Left renal cortex interstitium (tissue), 4 donors: ENCODE measurements at regions not wholly inside any gene's neighbourhood (a gene's known extent, or its start where the extent isn't known, plus 50 kb on each side); places are given as distances from the start of the nearest gene placed in this dataset.

ENCODE experiments used
- DNase-seq, 4 donors: peaks; one replicate each; pipeline ENCODE4 v3.0.0-alpha.2; 2013; ENCODE audit warnings: low read depth in 4 of 4, low spot score in 2 of 4, missing footprints in 1 of 4

DNA sequence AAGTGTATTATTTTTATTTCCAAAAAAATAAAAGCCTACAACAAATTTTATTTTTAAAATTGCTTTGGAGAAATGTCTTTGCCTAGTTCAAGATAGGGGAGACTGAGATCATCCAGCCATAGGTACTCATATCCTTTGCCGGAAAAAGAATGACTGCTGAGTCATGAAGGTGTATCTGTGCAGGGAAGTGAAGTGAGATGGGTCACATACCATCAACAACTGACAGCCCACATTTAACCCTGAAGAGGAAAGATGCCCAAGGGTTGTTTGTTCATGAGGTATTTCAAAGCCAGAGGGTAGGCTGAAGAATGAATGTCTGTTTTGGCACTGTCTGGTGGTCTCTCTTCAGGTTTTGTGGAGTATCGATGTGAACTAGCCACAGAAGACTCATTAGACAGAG, 106.7 kb upstream of the TTC29 start:
- DNase-seq: no peak

DNA sequence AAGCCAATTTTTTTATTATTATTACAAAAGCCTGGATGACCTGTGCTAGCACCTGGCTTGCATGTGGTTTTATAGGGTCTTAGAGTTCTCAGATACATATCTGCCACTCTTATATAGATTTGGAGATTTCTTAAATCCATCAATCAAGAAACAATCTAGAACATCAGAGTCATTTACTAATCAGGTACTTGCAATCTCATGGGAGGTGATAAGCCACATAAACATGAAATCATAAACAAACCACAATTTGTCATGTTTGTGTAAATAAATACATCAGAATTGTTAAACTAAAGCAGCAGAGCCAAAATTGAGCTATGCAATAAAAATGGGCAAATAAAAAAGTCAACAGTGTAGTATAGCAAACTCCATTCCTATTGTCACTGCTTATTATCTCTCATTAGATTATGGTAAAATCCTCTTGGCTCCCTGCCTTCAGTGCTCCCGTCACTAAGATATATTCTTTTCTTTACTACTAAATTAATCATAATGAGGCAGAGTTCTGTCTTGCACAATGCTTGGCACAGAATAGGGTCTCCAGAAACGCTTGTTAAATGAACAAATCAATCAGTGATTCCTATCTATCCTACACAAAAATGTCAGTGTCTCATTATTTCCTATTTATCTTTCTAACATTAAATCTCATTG, 108.7 kb upstream of the TTC29 start:
- no peak for DNase-seq

DNA sequence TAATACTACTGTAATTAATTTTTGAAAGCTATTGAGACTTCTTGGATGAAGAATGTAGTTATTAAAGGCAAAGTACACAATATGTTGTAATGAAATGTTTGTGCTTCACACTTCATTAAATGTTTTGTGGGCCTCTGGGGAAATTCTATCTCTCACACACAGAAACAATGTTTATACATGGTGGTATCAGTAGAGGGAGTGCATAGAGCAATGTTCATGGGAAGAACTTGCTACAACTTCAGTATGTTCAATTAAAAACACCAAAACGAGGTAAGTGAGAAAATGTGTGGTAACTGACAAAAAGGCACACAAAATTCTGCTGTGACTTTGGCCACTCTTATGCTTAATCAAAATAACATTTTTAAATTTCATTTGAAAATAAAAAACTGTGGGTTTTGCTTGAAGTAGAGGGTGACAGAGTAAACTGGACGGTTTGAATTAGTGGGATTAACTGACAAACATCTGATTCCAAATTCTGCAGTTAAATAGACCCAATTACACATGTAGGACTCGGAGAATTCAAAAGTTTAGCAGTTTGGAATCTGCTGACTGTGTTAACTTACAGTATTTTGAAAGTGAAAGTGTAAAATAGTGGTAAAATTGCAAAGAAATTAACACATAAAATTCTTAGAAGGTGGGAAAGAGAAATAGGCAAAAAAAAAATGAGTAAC, 111.4 kb upstream of the TTC29 start:
- DNase-seq: peak in 1 of 4 donors; percentile 14

DNA sequence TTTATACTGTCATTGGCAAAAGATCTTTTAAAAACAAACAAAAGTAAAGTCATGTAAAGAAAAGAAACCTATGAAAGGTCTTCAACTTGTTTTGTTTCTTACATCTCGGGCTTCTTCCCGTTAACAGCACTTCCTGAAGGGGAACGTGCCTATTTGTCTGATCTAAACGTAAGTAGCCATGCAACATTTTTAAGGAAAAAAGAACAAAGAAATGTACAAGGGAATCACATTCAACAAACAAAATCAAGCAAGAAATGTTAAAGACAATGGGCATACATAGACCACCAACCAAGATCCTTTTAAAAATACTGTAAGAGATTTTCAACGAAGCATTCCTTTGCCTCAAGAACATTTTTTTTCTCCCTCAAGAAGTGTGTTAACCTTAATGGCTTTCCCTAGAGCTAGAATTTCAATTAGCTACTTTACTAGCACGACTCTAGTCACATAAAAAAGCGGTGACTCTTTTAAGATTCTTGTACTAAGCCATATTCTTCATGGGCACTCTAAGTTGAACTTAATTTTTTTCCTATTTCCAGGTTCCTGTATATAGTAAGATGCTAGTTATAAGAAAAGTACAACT, 112.0 kb upstream of the TTC29 start:
- DNase-seq: peak in 2 of 4 donors; percentile 49 to 68

DNA sequence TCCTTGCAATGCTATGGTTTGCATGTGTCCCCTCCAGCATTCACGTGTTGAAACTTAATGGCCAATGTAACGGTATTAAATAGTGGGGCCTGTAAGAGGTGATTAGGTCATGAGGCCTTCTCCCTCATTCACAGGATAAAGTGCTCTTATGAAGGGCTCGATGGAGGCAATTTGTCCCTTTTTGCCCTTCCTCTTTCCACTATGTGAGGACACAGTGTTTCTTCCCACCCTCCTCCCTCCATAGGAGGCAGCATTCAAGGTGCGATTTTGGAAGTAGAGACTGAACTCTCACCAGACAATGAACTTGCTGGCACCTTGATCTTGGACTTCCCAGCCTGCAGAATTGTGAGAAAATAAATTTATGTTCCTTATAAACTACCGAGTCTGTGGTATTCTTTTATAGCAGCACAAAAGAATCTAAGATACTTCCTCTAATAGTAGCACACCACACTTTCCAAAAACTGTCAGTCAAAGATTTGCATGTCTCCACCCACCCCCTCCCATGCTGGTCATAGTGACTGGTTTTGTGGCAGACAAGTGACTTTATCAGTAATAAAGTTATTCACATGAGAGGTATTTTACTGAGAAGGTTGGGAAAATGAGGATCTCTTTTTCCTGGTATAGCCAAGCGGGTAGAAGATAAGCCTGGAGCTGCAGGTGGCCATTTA, 113.5 kb upstream of the TTC29 start:
- no peak for DNase-seq

DNA sequence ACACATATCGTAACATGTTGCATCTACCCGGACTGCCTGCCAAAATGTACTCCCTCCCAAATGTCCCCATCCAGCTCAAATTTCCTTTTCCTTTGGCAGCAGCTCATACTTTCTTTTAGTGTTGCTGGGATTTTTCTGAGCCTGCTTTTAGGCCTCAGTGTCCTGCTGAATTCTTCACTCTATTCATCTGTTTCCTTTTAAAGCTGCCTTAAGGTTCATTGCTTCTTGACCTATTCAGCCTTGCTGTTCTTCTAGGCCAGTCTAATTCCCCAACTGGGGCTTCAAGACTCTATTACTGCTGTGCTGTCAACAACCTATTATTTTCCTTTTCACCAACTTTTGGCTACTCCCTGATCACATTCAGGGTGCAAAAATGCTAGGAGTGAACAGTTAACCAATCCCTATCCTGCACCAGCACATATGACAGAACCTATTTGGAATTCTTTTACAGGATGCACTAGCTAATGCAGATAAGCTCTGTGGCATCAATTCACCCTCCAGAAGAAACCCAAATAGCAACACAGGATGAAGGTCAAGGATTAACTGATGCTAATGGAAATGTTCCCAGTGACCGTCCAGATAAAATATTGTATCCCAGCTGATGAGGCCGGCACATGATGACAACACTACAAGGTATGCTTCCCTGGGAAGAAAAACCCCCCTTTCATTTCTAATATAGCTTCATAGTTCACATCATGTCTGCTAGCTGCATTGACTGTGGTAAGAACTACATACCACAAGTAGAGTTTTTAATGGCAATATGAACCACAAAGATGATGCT, 114.7 kb upstream of the TTC29 start:
- no peak for DNase-seq

DNA sequence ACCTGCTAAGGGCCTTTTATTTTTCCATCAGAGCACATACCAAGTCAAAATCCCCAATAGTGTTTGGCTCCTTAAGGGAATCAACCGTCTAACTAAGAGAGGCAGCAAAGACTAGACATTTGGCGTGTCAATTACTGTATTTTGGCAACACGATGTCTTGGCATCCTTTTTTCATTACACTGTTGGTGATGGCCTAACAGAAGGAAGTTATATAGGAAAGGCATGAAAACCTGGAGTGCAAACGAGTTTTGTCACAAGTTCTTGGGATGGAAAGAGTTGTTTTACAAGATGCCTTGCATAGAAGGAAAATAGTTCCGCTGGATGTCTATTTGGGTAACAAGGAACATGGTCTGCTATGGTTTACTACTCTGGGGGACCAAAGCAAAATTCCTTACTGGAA, 119.2 kb upstream of the TTC29 start:
- no peak for DNase-seq

DNA sequence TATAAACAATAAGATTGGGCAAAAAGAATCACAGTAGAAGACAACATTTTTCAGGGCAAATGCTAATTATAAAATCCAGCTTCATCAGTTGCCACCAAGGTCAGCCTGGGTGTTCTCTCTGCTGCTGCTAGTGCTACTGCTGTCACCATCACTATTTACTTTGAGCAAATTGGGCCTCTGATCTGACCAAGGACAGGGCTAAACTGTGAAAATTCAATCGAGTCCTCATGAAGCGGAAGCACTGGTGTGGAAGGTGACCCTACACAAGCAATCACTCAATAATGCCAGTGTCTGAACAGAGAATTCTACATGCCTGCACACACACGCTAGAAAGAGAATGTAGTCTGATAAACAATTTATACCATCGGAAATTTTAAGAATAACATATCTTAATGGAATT, 122.9 kb upstream of the TTC29 start:
- DNase-seq: no peak

DNA sequence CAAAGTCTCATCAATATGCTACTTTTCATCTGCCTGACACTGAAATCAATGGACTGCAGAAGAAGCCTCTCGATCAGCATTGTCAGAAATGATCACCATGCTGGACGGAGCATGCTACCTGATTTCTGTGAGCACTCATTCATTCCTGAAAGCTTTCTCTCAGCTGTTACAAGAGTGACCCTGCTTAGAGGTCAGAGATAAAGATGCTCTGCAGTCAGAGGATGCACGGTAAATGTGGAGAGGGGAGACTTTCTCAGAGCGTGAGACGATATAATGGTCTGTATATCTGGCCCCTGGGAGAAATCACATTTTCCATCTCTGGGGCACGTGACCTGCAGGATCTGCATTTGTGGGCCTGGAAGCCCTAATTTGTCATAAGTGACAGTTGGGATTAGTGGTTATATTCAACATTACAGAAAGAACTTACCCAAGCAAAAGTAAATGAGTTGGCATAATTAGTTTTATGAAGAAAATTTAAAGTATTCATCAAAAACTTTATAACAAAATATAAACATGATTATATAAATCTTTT, 125.6 kb upstream of the TTC29 start:
- DNase-seq: no peak

DNA sequence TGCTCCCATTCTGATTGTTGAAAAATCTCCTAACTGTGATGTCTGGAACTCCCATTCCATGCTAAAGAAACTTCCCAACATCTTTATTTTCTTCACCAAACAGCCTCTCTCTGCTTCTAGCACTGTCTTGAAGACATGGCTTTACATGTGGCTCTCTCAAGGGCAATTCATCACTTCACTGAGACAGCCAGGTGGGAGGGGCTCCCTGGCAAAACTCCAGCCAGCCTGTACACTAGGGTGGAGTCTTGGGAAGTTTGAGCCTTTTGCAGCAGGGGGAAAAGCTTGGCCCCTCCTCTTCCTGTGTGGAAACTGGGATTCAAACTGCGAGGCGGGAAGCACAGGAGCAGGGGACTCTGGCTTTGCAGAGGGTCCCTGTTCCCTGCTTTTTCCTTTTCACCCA, 130.5 kb upstream of the TTC29 start:
- DNase-seq: no peak

DNA sequence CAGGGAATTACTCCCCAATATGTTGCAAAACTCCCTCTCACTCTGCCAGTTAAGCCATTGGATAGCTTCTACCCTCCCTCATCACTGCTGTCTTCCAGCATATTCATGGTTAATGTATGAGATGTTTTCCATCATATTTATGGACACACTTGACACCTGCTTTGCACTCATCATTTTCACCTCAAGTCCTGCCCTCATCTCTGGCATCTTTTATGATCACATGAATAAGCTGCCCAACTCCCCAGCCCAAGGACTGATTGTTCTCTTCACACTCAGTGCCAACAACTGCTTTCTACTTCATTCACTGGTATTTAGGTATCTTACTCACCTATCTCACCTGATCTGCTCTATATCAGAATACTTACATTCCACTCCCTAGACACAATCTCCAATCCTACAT, 131.1 kb upstream of the TTC29 start:
- no peak for DNase-seq

DNA sequence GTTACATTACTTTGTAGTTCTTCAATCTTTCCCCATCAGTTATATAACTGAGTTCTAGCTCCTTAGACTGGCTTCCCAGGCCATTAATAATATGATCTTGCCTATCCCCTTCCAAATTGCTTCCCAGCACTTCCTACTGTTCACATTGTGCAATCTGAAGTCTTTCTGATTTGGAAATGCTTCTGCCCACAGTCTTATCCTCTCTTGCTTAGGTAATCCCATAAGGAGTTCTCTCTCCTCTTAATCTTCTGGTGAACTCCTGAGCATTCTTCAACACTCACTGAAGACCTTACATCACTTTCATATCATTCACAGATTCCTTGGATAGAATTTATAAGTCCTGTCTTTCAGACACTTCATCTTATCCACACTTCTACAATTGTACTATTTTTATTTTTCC, 132.7 kb upstream of the TTC29 start:
- no peak for DNase-seq

DNA sequence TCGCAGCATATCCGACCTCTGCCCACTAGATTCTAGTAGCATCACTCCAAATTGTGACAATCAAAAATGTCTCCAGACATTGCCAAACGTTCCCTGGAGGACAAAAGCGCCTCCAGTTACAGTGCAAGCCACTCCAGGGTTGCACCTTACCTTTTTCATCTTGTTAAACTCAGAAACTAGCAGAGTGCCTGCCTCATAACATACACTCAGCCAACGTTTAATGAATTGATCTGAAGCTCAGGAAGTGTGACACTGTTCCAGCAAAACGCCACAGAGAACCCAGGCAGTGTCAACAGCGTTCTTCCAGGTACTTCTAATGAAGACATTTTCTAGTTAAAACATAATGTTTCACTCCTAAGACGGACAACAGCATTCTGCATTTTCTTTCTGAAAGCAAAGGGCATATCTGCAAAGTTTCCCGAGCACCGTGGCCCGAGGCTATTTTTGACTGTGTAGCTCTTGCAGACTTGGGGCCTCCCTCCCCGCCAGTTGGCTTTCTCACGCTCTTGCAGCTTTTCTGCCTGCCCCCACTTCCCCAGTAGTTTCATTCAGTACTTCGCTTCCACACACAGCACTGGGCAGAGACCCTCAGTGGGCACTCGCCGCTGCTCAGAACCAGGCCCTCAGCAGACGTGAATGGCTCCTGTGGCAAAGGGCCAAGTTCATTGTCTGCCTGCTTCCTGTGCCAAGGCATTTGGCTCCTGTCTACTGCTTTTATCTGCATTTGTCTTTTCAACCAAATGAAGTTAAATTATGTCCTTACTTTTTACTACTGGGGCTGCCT, 133.4 kb upstream of the TTC29 start:
- no peak for DNase-seq

DNA sequence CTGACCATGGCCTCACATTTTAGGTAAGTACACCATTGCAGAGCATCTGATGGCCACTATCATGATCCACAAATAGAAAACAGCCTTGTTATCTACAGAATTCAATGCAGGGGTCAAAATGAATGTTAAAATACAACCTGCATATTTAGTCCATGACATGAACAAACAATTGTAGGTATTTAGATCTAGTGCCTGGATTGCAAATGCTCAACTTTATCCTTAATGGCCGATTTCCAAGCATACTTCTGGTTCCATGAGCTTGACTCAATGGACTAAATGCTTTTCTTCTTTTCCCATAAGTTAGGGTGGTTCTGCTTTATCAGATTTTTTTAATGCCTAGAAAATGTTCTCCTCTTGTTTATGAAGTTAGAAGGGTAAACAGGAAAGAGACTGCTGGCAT, 139.2 kb upstream of the TTC29 start:
- DNase-seq: no peak

DNA sequence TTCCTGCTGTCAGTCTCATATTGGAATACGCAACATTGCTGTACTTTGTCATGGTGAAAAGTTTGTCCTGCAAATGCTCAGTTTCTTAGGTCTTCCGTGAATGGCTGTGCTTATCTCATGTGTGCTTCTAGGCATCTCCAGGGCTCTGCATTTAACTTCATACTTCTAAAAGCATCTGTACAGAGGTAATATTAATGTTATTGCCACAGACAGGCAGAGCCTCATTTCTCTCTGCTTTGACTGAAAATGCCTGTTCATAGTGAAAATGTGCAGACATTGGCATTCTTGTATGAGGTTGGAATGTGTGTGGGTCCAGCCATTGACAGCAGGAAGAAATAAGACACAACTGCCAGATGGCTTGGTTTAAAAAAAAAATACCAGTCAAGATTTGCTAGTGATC, 140.1 kb upstream of the TTC29 start:
- DNase-seq: no peak

DNA sequence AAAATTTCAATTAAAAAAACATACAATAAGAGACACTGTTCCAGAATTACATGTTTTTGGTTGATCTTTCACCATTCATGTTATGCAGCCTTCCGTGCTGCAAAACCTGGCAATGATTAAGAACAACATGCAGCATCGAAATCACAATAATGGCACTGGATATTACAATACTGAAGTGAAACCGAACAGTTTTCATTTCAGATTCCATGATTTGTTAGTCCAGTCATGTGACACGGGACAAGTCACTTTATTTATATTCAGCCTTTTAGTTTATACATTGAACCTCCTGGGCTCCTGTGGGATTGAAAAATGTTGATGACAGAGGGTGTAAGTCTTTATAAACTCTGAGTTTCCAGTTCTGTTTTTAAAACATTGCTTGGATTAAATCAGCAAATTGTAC, 142.5 kb upstream of the TTC29 start:
- DNase-seq: no peak

DNA sequence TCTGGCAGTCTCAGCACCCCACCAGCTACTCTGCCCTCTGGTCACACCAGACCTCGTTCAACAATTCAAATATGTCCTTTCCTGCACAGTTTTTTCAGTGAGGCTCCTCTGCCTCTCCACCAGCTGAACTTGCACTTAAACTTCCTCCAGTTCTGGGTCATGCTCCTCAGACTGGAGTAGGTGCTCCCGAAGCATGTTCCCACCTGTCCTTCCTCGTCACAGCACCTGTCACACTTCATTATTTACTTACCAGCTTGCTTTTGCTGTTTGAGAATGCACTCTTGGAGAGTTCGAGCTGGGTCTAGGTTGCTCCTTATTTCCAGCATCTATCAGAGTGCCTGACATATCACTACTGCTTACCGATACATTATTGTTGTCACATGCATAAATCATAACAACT, 144.8 kb upstream of the TTC29 start:
- no peak for DNase-seq

DNA sequence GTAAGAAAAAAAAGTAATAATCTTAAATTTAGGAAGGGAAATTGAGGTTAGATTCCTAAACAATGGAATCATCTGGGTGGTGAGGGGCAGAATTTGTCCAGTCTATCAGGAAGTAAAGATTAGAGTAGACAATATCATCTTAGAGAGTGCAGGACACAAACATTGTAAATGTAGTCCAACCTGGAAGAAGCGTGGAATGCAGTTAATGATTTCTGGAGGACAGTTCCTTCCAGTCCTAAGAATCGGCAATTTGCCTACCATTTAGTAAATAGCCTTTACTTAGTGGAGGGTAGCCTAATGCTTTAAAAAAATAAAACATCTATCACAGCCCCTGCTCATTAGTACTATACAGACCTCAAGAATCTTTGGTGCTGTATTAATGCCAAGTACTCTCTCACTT, 147.5 kb upstream of the TTC29 start:
- no peak for DNase-seq

DNA sequence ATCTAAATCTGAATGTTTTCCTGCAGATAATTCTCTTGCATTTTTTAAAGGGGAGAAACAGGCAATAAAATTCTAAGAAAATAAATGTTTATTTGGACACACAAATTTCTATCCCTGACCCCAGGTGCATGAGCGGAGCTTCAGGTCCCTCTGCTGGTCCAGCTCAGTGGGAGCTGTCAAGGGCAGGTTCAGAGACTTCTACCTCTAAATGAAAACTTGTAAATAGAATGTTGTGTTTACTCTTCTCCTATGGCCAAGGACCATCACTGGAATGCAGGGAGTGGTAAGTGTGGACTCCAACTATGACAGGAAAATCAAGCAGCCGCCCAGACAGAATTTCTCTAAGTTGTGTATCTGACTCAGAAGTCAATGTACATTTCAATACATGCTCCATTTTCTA, 148.6 kb upstream of the TTC29 start:
- no peak for DNase-seq
